ENCODE measurements at regions not wholly inside any gene's neighbourhood (a gene's known extent, or its start where the extent isn't known, plus 50 kb on each side); places are given as distances from the start of the nearest gene placed in this dataset.

DNA sequence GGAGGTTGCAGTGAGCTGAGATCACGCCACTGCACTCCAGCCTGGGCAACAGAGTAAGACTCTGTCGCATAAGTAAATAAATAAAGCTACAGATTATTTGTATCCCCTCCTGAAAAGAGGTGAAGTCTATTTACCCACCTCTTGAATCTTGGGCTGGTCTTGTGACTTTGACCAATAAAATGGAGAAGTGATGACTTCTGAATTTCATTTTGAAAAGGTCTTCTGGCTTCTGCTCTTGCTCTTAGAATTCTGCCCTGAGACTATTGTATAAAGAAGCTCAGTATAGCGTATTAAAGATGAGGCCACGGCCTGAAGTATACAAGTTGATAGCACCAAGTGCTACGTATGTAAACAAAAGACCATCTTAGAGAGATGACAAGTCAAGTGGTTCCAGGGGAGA is 88.3 kb upstream of the AMN1 start:
- no peak for TF ChIP-seq POLR2A (IDR thresholded peaks at IDR 0.05)
- TF ChIP-seq, protein P1, sequence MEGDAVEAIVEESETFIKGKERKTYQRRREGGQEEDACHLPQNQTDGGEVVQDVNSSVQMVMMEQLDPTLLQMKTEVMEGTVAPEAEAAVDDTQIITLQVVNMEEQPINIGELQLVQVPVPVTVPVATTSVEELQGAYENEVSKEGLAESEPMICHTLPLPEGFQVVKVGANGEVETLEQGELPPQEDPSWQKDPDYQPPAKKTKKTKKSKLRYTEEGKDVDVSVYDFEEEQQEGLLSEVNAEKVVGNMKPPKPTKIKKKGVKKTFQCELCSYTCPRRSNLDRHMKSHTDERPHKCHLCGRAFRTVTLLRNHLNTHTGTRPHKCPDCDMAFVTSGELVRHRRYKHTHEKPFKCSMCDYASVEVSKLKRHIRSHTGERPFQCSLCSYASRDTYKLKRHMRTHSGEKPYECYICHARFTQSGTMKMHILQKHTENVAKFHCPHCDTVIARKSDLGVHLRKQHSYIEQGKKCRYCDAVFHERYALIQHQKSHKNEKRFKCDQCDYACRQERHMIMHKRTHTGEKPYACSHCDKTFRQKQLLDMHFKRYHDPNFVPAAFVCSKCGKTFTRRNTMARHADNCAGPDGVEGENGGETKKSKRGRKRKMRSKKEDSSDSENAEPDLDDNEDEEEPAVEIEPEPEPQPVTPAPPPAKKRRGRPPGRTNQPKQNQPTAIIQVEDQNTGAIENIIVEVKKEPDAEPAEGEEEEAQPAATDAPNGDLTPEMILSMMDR (IDR thresholded peaks at IDR 0.05 in 4 of 5, conservative IDR thresholded peaks at IDR 0.05 in 1 of 5) = no peak
